Ovary (tissue), 7 donors: ENCODE measurements at regions not wholly inside any gene's neighbourhood (a gene's known extent, or its start where the extent isn't known, plus 50 kb on each side); places are given as distances from the start of the nearest gene placed in this dataset.

ENCODE experiments used
- DNase-seq, 5 donors: peaks; one replicate each; pipeline ENCODE4 v3.0.0-alpha.2; 2019 to 2020
- H3K27ac ChIP-seq, 2 donors: fragments of 200-600 bp; one replicate each; pipeline versions ENCODE4 v1.5.1 to v1.8.0; 2019 to 2022
- H3K27me3 ChIP-seq: fragments of 200-600 bp; one replicate; pipeline ENCODE4 v1.8.0; 2022
- H3K36me3 ChIP-seq: fragments of 200-600 bp; sonication (generic); one replicate; pipeline ENCODE4 v1.5.1; 2019
- H3K4me1 ChIP-seq: one replicate; pipeline ENCODE4 v1.8.1; 2013; ENCODE audit warnings: mild to moderate bottlenecking, moderate library complexity; ENCODE audit not compliant: insufficient read depth
- H3K4me3 ChIP-seq: fragments of 200-600 bp; sonication (generic); one replicate; pipeline ENCODE4 v1.5.1; 2017
- H3K9me3 ChIP-seq, 2 donors: fragments of 200-600 bp in 1 of 2; sonication (generic) in 1 of 2; one replicate each; pipeline versions ENCODE4 v1.5.1 to v1.8.1; 2013 to 2019; ENCODE audit warnings: mild to moderate bottlenecking in 1 of 2, moderate library complexity in 1 of 2
- EP300 ChIP-seq: sonication (generic); formaldehyde crosslinking; IDR thresholded peaks from one replicate; pipeline ENCODE4 v1.6.1; 2017; ENCODE audit warnings: antibody characterized with exemption
- POLR2A ChIP-seq: fragments of 450-650 bp; IDR thresholded peaks from one replicate; pipeline ENCODE4 v1.6.1; 2017; ENCODE audit warnings: antibody characterized with exemption, mild to moderate bottlenecking, moderate library complexity
- WGBS, 3 donors: extraction: QIAGEN DNeasy Blood & Tissue Kit in 1 of 3; methylation state at CpG; one replicate each; pipeline versions ENCODE4 v1.1.5 to v1.1.7; 2013 to 2017; 5-methylcytosine and 5-hydroxymethylcytosine counted together
- intact Hi-C, 4 donors: fragments of 100-400 bp; cut with DNase I; formaldehyde crosslinking; loops; one replicate each; pipeline versions ENCODE4 v1.11.0 to v1.15.1; 2022 to 2023
- TF ChIP-seq, protein P1 (sequence below), 3 donors: fragments of 450-650 bp in 2 of 3; fragments of 200-600 bp in 1 of 3; IDR thresholded peaks; one replicate each; pipeline versions ENCODE4 v1.5.1 to v1.8.0; 2016 to 2022; ENCODE audit warnings: antibody characterized with exemption in 3 of 3, mild to moderate bottlenecking in 1 of 3
- donor health status: DM: no; HTN: no; CAD: no; lungs with moderate emphysema.
- donor health status: DM: no; HTN: no; CAD: no.
- donor health status: Bipolar disorder and iron deficiency.
- donor health status: DM: no; HTN: no; CAD: no.
- donor health status: DM: yes; HTN: yes; CAD: no.

DNA sequence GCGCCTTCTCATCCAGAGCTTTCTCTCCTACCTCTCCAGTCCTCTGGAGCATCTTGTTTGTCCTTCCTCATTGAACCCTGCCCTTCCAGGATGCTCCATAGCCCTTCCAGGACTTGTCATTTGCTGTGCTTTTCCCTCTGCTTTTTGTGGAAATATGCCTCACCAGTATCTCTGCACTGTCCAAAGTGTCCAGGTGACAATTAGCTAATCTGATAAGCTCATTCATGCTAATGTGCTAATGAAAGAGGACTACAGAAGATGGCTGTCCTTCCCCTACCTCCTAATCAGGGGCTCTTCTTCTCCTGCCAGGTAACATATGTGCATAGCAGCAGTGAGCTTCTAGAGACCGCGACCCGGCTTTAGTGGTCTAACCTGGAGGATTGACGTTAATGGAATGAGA is 58.4 kb upstream of the OTX2 start:
- DNase-seq, result no peak
- no peak for TF ChIP-seq POLR2A
- TF ChIP-seq, protein P1, sequence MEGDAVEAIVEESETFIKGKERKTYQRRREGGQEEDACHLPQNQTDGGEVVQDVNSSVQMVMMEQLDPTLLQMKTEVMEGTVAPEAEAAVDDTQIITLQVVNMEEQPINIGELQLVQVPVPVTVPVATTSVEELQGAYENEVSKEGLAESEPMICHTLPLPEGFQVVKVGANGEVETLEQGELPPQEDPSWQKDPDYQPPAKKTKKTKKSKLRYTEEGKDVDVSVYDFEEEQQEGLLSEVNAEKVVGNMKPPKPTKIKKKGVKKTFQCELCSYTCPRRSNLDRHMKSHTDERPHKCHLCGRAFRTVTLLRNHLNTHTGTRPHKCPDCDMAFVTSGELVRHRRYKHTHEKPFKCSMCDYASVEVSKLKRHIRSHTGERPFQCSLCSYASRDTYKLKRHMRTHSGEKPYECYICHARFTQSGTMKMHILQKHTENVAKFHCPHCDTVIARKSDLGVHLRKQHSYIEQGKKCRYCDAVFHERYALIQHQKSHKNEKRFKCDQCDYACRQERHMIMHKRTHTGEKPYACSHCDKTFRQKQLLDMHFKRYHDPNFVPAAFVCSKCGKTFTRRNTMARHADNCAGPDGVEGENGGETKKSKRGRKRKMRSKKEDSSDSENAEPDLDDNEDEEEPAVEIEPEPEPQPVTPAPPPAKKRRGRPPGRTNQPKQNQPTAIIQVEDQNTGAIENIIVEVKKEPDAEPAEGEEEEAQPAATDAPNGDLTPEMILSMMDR (IDR thresholded peaks at IDR 0.05), result no peak
- TF ChIP-seq EP300, result no peak
- H3K4me1 ChIP-seq, result no peaks in the 10 kb centered on the region

DNA sequence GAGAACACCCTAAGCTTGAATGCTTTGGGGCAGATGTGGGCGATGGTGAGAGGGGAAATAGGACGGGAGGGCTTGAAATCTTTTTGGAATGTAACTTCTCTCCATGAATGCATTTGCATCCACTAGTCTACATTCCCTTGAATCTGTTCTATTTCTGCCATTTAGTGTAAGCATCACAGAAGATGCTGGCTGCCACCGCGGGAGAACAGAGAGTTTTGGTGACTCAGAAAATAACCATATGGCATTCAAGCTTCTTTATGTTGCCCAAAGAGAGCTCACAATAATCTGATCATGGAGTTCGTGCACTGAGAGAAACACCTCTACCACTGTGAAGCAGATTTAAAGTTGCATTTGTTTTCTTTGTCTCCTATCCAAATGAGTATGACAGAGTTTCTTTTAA is 52.6 kb upstream of the OTX2 start:
- intact Hi-C loops, result no loop called here
- WGBS, 3 donors, result 47 to 60% (median 56%) methylated on average over 5 of the region's 5 CpGs
- TF ChIP-seq POLR2A (no peak), EP300 (no peak)
- TF ChIP-seq, protein P1 (IDR thresholded peaks at IDR 0.05), result no peak
- Histone ChIP-seq H3K27me3 (no peaks in the 10 kb centered on the region), H3K36me3 (no peaks in the 10 kb centered on the region), H3K4me3 (no peak overlapping the region), H3K27ac (no peak overlapping the region), H3K4me1 (no peaks in the 10 kb centered on the region), H3K9me3 (no peaks in the 10 kb centered on the region)
- DNase-seq, result no peak

More for the DNA sequence above, 58.4 kb upstream of the OTX2 start:
- WGBS, 3 donors, result 72 to 86% (median 81%) methylated on average over 5 of the region's 5 CpGs
- no peak overlapping the region for H3K4me3 ChIP-seq
- H3K36me3 ChIP-seq, result no peaks in the 10 kb centered on the region
- intact Hi-C loops, result no loop called here
- no peaks in the 10 kb centered on the region for H3K9me3 ChIP-seq
- no peak overlapping the region for H3K27ac ChIP-seq
- no peaks in the 10 kb centered on the region for H3K27me3 ChIP-seq

DNA sequence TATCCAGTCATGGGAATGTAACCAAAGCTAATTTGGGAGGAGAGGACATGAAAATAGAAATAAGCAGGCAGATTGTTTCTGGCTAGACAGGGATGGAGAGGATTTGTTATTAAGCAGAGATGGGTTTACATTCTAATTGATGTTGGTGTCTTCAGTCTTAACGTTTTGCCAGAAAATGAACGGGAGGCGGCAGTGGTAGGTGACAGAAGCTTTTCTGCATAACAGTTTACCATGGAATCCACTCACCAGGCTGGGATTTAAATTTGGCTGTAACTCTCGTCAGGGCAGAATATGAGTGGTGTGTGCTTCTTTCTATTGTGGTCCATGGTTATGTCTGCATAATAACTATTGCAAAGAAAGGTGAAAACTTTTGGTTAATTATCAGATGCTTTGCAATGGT is 50.2 kb upstream of the OTX2 start:
- DNase-seq, result no peak
- no peak overlapping the region for H3K27ac ChIP-seq
- H3K36me3 ChIP-seq, result no peaks in the 10 kb centered on the region
- H3K4me1 ChIP-seq, result no peaks in the 10 kb centered on the region
- intact Hi-C loops, result no loop called here
- no peaks in the 10 kb centered on the region for H3K27me3 ChIP-seq
- no peaks in the 10 kb centered on the region for H3K9me3 ChIP-seq
- TF ChIP-seq EP300, result no peak
- TF ChIP-seq, protein P1 (IDR thresholded peaks at IDR 0.05), result no peak
- no peak for TF ChIP-seq POLR2A
- no peak overlapping the region for H3K4me3 ChIP-seq
- WGBS, 3 donors, result 30 to 39% (median 31%) methylated on average over 4 of the region's 4 CpGs
